Ishikawa (cell line): ENCODE measurements at regions not wholly inside any gene's neighbourhood (a gene's known extent, or its start where the extent isn't known, plus 50 kb on each side); places are given as distances from the start of the nearest gene placed in this dataset.

Source experiments
- CREB1 ChIP-seq: IDR thresholded peaks from 2 replicates; pipeline ENCODE4 v1.6.1; 2012; ENCODE audit warnings: low read depth
- YY1 ChIP-seq: IDR thresholded peaks from 2 replicates; pipeline ENCODE4 v1.6.1; 2012; ENCODE audit warnings: low read depth
- TF ChIP-seq, protein P1 (sequence below): IDR thresholded peaks from 2 replicates; pipeline ENCODE4 v1.6.1; 2012; ENCODE audit warnings: low read depth, mild to moderate bottlenecking

DNA sequence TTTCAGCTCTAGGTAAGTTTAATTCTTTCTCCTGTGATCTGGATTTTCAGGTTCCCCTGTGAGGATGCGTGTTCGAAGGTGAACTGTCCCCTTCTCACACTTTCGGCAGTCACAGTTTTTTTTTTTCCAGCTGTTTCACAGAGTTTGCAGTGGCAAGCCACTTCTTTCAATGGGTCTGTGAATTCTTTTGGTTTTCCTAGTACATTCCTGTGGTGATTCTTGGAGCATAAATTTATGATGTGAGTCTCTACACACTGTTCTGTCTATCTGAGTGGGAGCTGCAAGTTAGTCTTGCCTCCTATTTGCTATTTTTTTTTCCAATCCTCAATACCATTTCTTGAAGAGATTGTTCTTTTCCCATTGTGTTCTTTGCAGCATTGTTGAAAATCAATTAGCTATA is 595.5 kb downstream of the RAPGEF2 start:
- TF ChIP-seq, protein P1, sequence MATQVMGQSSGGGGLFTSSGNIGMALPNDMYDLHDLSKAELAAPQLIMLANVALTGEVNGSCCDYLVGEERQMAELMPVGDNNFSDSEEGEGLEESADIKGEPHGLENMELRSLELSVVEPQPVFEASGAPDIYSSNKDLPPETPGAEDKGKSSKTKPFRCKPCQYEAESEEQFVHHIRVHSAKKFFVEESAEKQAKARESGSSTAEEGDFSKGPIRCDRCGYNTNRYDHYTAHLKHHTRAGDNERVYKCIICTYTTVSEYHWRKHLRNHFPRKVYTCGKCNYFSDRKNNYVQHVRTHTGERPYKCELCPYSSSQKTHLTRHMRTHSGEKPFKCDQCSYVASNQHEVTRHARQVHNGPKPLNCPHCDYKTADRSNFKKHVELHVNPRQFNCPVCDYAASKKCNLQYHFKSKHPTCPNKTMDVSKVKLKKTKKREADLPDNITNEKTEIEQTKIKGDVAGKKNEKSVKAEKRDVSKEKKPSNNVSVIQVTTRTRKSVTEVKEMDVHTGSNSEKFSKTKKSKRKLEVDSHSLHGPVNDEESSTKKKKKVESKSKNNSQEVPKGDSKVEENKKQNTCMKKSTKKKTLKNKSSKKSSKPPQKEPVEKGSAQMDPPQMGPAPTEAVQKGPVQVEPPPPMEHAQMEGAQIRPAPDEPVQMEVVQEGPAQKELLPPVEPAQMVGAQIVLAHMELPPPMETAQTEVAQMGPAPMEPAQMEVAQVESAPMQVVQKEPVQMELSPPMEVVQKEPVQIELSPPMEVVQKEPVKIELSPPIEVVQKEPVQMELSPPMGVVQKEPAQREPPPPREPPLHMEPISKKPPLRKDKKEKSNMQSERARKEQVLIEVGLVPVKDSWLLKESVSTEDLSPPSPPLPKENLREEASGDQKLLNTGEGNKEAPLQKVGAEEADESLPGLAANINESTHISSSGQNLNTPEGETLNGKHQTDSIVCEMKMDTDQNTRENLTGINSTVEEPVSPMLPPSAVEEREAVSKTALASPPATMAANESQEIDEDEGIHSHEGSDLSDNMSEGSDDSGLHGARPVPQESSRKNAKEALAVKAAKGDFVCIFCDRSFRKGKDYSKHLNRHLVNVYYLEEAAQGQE = no peak
- no peak for TF ChIP-seq YY1
- TF ChIP-seq CREB1 = no peak
